HEK293 (cell line): ENCODE measurements at regions not wholly inside any gene's neighbourhood (a gene's known extent, or its start where the extent isn't known, plus 50 kb on each side); places are given as distances from the start of the nearest gene placed in this dataset.

Experiments
- CTCF ChIA-PET: fragments of 350-600 bp; formaldehyde crosslinking; extraction: SDS; loops from one replicate; lab custom pipeline; 2021; ENCODE audit warnings: antibody characterized with exemption; lab: Yijun Ruan, JAX
- POLR2A ChIA-PET: fragments of 300-600 bp; formaldehyde crosslinking; extraction: SDS; loops from one replicate; lab custom pipeline; 2020; ENCODE audit warnings: antibody characterized with exemption, inconsistent platforms; lab: Yijun Ruan, JAX
- H3K27ac ChIP-seq: fragments of 200-500 bp; sonication (Bioruptor generic); 2 replicates; pipeline ENCODE4 v1.5.1; 2014; ENCODE audit warnings: low read depth, low read length, control low read depth, inconsistent platforms; ENCODE audit errors: extremely low read depth
- H3K36me3 ChIP-seq, 2 experiments: fragments of 200-500 bp in 1 of 2; sonication (Bioruptor generic) in 1 of 2; 1 replicate in 1 of 2; 2 replicates in 1 of 2; pipeline ENCODE4 v1.5.1; 2014 to 2017; ENCODE audit warnings: inconsistent platforms in 2 of 2, low read length in 2 of 2; ENCODE audit not compliant: control insufficient read depth in 2 of 2, insufficient read depth in 1 of 2
- H3K4me1 ChIP-seq: fragments of 200-500 bp; sonication (Bioruptor generic); 2 replicates; pipeline ENCODE4 v1.5.1; 2014; ENCODE audit warnings: mild to moderate bottlenecking, low read length, inconsistent platforms; ENCODE audit not compliant: control insufficient read depth, insufficient read depth
- H3K4me3 ChIP-seq: 2 replicates; pipeline ENCODE4 v1.5.1; 2011; ENCODE audit warnings: low read depth, mild to moderate bottlenecking, control low read depth, low read length, moderate library complexity
- H3K9me3 ChIP-seq: fragments of 200-500 bp; sonication (Bioruptor generic); 2 replicates; pipeline ENCODE4 v1.5.1; 2014; ENCODE audit warnings: low read depth, low read length, inconsistent platforms; ENCODE audit not compliant: control insufficient read depth, insufficient read depth
- RBAK ChIP-seq: fragments of 450-650 bp; formaldehyde crosslinking; IDR thresholded peaks from 2 replicates; pipeline ENCODE4 v1.5.1; 2016; ENCODE audit warnings: missing biosample characterization, missing genetic modification characterization
- TRIM28 ChIP-seq: IDR thresholded peaks from 2 replicates; pipeline ENCODE4 v1.6.1; 2011; ENCODE audit warnings: low read length, control low read depth, borderline replicate concordance
- ZNF121 ChIP-seq: fragments of 450-650 bp; formaldehyde crosslinking; IDR thresholded peaks from 2 replicates; pipeline ENCODE4 v1.5.1; 2016; ENCODE audit warnings: missing biosample characterization, missing genetic modification characterization
- ZNF223 ChIP-seq: fragments of 450-650 bp; formaldehyde crosslinking; IDR thresholded peaks from 2 replicates; pipeline ENCODE4 v1.5.1; 2016; ENCODE audit warnings: missing biosample characterization, missing genetic modification characterization
- ZNF302 ChIP-seq: fragments of 450-650 bp; formaldehyde crosslinking; IDR thresholded peaks from 2 replicates; pipeline ENCODE4 v1.5.1; 2016; ENCODE audit warnings: missing biosample characterization, missing genetic modification characterization, low read depth
- ZNF335 ChIP-seq: fragments of 450-650 bp; formaldehyde crosslinking; conservative IDR thresholded peaks from 2 replicates; pipeline ENCODE4 v1.5.1; 2016; ENCODE audit warnings: missing biosample characterization, missing genetic modification characterization
- ZNF530 ChIP-seq: fragments of 450-650 bp; formaldehyde crosslinking; IDR thresholded peaks from 2 replicates; pipeline ENCODE4 v1.5.1; 2016; ENCODE audit warnings: low read depth, missing biosample characterization, missing genetic modification characterization
- ZNF623 ChIP-seq: fragments of 450-650 bp; formaldehyde crosslinking; IDR thresholded peaks from 2 replicates; pipeline ENCODE4 v1.5.1; 2016; ENCODE audit warnings: missing biosample characterization, missing genetic modification characterization
- ZNF747 ChIP-seq: fragments of 450-650 bp; formaldehyde crosslinking; IDR thresholded peaks from 2 replicates; pipeline ENCODE4 v1.5.1; 2016; ENCODE audit warnings: missing biosample characterization, missing genetic modification characterization
- ZNF792 ChIP-seq: fragments of 450-650 bp; formaldehyde crosslinking; IDR thresholded peaks from 2 replicates; pipeline ENCODE4 v1.5.1; 2016; ENCODE audit warnings: missing biosample characterization, missing genetic modification characterization
- ZSCAN4 ChIP-seq: fragments of 450-650 bp; formaldehyde crosslinking; IDR thresholded peaks from 2 replicates; pipeline ENCODE4 v1.5.1; 2017; ENCODE audit warnings: missing biosample characterization, missing genetic modification characterization
- TF ChIP-seq, protein P1 (sequence below): fragments of 450-650 bp; formaldehyde crosslinking; IDR thresholded peaks from 2 replicates; pipeline ENCODE4 v1.5.1; 2016; ENCODE audit warnings: missing biosample characterization, missing genetic modification characterization
- TF ChIP-seq, protein P2 (sequence below): fragments of 450-650 bp; formaldehyde crosslinking; IDR thresholded peaks from 2 replicates; pipeline ENCODE4 v1.5.1; 2016; ENCODE audit warnings: missing biosample characterization, missing genetic modification characterization, borderline replicate concordance

GRCh38 chr14:61953602-61954001, 191.4 kb downstream of the SNAPC1 start:
- TF ChIP-seq ZNF335 (no peak), ZNF121 (no peak), RBAK (tag by site-specific recombination) (no peak), ZNF792 (tag by site-specific recombination) (no peak), ZNF623 (no peak)
- TF ChIP-seq, protein P1, sequence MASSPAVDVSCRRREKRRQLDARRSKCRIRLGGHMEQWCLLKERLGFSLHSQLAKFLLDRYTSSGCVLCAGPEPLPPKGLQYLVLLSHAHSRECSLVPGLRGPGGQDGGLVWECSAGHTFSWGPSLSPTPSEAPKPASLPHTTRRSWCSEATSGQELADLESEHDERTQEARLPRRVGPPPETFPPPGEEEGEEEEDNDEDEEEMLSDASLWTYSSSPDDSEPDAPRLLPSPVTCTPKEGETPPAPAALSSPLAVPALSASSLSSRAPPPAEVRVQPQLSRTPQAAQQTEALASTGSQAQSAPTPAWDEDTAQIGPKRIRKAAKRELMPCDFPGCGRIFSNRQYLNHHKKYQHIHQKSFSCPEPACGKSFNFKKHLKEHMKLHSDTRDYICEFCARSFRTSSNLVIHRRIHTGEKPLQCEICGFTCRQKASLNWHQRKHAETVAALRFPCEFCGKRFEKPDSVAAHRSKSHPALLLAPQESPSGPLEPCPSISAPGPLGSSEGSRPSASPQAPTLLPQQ (tag by site-specific recombination), result no peak
- CTCF ChIA-PET, result interaction anchor here (0.7 kb wide), 1 partner anchor 126 kb away, joined by 3 read pairs; no protein-coding TSS in a partner anchor

GRCh38 chr14:61954306-61954705, 192.1 kb downstream of the SNAPC1 start:
- Histone ChIP-seq H3K36me3 (no peaks in the 10 kb centered on the region), H3K4me3 (no peak overlapping the region), H3K9me3 (no peaks in the 10 kb centered on the region; the same call in 1 of the 2 replicates), H3K27ac (no peak overlapping the region), H3K4me1 (no peaks in the 10 kb centered on the region)
- CTCF ChIA-PET, result interaction anchor here (0.7 kb wide), 1 partner anchor 125 kb away, joined by 3 read pairs; no protein-coding TSS in a partner anchor
- TF ChIP-seq ZNF302 (tag by site-specific recombination) (no peak), ZNF223 (tag by site-specific recombination) (no peak), ZNF121 (no peak), ZNF747 (tag by site-specific recombination) (no peak), TRIM28 (no peak), ZSCAN4 (tag by site-specific recombination) (no peak), ZNF530 (tag by site-specific recombination) (no peak)
- TF ChIP-seq, protein P1 (tag by site-specific recombination), result no peak
- TF ChIP-seq, protein P2, sequence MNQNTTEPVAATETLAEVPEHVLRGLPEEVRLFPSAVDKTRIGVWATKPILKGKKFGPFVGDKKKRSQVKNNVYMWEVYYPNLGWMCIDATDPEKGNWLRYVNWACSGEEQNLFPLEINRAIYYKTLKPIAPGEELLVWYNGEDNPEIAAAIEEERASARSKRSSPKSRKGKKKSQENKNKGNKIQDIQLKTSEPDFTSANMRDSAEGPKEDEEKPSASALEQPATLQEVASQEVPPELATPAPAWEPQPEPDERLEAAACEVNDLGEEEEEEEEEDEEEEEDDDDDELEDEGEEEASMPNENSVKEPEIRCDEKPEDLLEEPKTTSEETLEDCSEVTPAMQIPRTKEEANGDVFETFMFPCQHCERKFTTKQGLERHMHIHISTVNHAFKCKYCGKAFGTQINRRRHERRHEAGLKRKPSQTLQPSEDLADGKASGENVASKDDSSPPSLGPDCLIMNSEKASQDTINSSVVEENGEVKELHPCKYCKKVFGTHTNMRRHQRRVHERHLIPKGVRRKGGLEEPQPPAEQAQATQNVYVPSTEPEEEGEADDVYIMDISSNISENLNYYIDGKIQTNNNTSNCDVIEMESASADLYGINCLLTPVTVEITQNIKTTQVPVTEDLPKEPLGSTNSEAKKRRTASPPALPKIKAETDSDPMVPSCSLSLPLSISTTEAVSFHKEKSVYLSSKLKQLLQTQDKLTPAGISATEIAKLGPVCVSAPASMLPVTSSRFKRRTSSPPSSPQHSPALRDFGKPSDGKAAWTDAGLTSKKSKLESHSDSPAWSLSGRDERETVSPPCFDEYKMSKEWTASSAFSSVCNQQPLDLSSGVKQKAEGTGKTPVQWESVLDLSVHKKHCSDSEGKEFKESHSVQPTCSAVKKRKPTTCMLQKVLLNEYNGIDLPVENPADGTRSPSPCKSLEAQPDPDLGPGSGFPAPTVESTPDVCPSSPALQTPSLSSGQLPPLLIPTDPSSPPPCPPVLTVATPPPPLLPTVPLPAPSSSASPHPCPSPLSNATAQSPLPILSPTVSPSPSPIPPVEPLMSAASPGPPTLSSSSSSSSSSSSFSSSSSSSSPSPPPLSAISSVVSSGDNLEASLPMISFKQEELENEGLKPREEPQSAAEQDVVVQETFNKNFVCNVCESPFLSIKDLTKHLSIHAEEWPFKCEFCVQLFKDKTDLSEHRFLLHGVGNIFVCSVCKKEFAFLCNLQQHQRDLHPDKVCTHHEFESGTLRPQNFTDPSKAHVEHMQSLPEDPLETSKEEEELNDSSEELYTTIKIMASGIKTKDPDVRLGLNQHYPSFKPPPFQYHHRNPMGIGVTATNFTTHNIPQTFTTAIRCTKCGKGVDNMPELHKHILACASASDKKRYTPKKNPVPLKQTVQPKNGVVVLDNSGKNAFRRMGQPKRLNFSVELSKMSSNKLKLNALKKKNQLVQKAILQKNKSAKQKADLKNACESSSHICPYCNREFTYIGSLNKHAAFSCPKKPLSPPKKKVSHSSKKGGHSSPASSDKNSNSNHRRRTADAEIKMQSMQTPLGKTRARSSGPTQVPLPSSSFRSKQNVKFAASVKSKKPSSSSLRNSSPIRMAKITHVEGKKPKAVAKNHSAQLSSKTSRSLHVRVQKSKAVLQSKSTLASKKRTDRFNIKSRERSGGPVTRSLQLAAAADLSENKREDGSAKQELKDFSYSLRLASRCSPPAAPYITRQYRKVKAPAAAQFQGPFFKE (tag by site-specific recombination), result no peak
- POLR2A ChIA-PET, result no interaction called here

More at GRCh38 chr14:61953602-61954001, 191.4 kb downstream of the SNAPC1 start:
- no peak overlapping the region for H3K4me3 ChIP-seq
- H3K36me3 ChIP-seq, result no peaks in the 10 kb centered on the region
- no peaks in the 10 kb centered on the region; the same call in 1 of the 2 replicates for H3K9me3 ChIP-seq
- H3K4me1 ChIP-seq, result no peaks in the 10 kb centered on the region
- H3K27ac ChIP-seq, result no peak overlapping the region
- POLR2A ChIA-PET, result no interaction called here
